Caco-2 (cell line): ENCODE measurements at regions not wholly inside any gene's neighbourhood (a gene's known extent, or its start where the extent isn't known, plus 50 kb on each side); places are given as distances from the start of the nearest gene placed in this dataset.
"Not testable (repeated sequence)": the region's sequence is repeated elsewhere in the genome, so short reads cannot be mapped to it uniquely, and the experiment has no call there.

Source experiments
- BruUV-seq: library from RNA; stranded (reverse); fragments of 400-500 nt; replicated peaks from 2 replicates; lab custom pipeline; 2021; lab: Mats Ljungman, UMichigan
- CTCF ChIA-PET: fragments of 300-600 bp; sonication (Branson Sonifier 250); formaldehyde crosslinking; loops from one replicate; lab custom pipeline; 2022; ENCODE audit warnings: antibody characterized with exemption; lab: Charles Lee
- POLR2A ChIA-PET: fragments of 300-600 bp; sonication (Branson Sonifier 250); formaldehyde crosslinking; loops from one replicate; lab custom pipeline; 2022; ENCODE audit warnings: antibody characterized with exemption; lab: Charles Lee
- DNase-seq, 2 experiments: peaks; one replicate each; pipeline versions ENCODE4 v3.0.0 to v3.0.0-alpha.2; 2020 to 2022
- H3K27me3 ChIP-seq: replicated peaks from 2 replicates; pipeline ENCODE4 v1.6.0; 2011; ENCODE audit warnings: low read length; ENCODE audit not compliant: control insufficient read depth, insufficient read depth
- H3K36me3 ChIP-seq: 2 replicates; pipeline ENCODE4 v1.5.1; 2011; ENCODE audit warnings: low read length; ENCODE audit not compliant: control insufficient read depth, insufficient read depth
- H3K4me1 ChIP-seq: fragments of 250-450 bp; sonication (Bioruptor Pico); 2 replicates; pipeline ENCODE4 v1.5.1; 2020; ENCODE audit warnings: mild to moderate bottlenecking
- H3K4me3 ChIP-seq: 2 replicates; pipeline ENCODE4 v1.5.1; 2011; ENCODE audit warnings: low read depth, mild to moderate bottlenecking, control low read depth, low read length
- H3K9me3 ChIP-seq: fragments of 250-450 bp; sonication (Bioruptor Pico); 2 replicates; pipeline ENCODE4 v1.5.1; 2020; ENCODE audit warnings: mild to moderate bottlenecking, moderate library complexity
- H3K27ac Mint-ChIP-seq: one replicate; pipeline ENCODE4 v1.8.0; 2022; ENCODE audit warnings: mixed read lengths; ENCODE audit not compliant: unreplicated experiment
- H3K27me3 Mint-ChIP-seq: one replicate; pipeline ENCODE4 v1.8.0; 2022; ENCODE audit warnings: mixed read lengths; ENCODE audit not compliant: insufficient read depth, unreplicated experiment
- H3K36me3 Mint-ChIP-seq: one replicate; pipeline ENCODE4 v1.8.0; 2022; ENCODE audit warnings: mild to moderate bottlenecking, mixed read lengths; ENCODE audit not compliant: insufficient read depth, unreplicated experiment
- H3K4me1 Mint-ChIP-seq: one replicate; pipeline ENCODE4 v1.8.0; 2022; ENCODE audit warnings: low read depth, mixed read lengths; ENCODE audit not compliant: unreplicated experiment
- H3K4me3 Mint-ChIP-seq: one replicate; pipeline ENCODE4 v1.8.0; 2022; ENCODE audit warnings: mild to moderate bottlenecking, moderate library complexity, mixed read lengths; ENCODE audit not compliant: unreplicated experiment
- H3K9me3 Mint-ChIP-seq: one replicate; pipeline ENCODE4 v1.8.0; 2022; ENCODE audit warnings: mixed read lengths; ENCODE audit not compliant: unreplicated experiment
- intact Hi-C: fragments of 100-400 bp; cut with micrococcal nuclease; formaldehyde crosslinking; loops from one replicate; pipeline ENCODE4 v1.10.0; 2022; ENCODE audit not compliant: unreplicated experiment
- TF ChIP-seq, protein P1 (sequence below), 2 experiments: fragments of 200-600 bp in 1 of 2; IDR thresholded peaks; 1 replicate in 1 of 2; 2 replicates in 1 of 2; pipeline versions ENCODE4 v1.5.1 to v1.8.0; 2011 to 2022; ENCODE audit warnings: antibody characterized with exemption in 1 of 2, control low read depth in 1 of 2, inconsistent platforms in 1 of 2, low read depth in 1 of 2, low read length in 1 of 2, mild to moderate bottlenecking in 1 of 2, moderate library complexity in 1 of 2; ENCODE audit not compliant: insufficient read depth in 1 of 2, severe bottlenecking in 1 of 2, unreplicated experiment in 1 of 2

DNA sequence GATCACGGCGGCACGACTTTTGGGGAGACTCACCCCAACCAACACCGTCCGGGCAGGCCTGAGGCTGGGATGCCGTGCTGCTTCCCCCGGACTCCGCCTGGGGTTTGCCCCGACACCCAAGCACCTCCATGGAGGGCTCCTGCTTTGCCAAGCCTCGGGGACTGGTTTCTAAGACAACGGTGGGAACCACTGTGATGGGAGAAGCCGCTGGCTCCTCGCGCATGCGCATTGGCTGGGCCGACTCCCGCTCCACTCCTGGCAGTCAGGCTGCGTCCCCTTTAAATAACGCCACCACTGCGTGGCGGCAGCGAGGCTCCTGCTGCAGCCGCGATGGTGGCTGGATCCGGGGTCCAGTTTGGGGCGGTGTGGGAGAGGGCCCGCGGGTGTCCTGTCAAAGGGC is 201.0 kb downstream of the ZNF716 start:
- Mint-ChIP-seq H3K27me3 (no peaks in the 10 kb centered on the region), H3K36me3 (no peaks in the 10 kb centered on the region), H3K4me3 (no peak overlapping the region), H3K27ac (no peak overlapping the region), H3K9me3 (peaks cover 50% of the 10 kb centered on the region), H3K4me1 (no peaks in the 10 kb centered on the region)
- ChIA-PET CTCF (no interaction called here), POLR2A (no interaction called here)
- Histone ChIP-seq H3K9me3 (no peaks in the 10 kb centered on the region), H3K36me3 (no peaks in the 10 kb centered on the region), H3K4me3 (no peak overlapping the region), H3K4me1 (no peaks in the 10 kb centered on the region), H3K27me3 (no peaks in the 10 kb centered on the region)
- DNase-seq = no peak
- intact Hi-C loops = no loop called here
- TF ChIP-seq, protein P1, sequence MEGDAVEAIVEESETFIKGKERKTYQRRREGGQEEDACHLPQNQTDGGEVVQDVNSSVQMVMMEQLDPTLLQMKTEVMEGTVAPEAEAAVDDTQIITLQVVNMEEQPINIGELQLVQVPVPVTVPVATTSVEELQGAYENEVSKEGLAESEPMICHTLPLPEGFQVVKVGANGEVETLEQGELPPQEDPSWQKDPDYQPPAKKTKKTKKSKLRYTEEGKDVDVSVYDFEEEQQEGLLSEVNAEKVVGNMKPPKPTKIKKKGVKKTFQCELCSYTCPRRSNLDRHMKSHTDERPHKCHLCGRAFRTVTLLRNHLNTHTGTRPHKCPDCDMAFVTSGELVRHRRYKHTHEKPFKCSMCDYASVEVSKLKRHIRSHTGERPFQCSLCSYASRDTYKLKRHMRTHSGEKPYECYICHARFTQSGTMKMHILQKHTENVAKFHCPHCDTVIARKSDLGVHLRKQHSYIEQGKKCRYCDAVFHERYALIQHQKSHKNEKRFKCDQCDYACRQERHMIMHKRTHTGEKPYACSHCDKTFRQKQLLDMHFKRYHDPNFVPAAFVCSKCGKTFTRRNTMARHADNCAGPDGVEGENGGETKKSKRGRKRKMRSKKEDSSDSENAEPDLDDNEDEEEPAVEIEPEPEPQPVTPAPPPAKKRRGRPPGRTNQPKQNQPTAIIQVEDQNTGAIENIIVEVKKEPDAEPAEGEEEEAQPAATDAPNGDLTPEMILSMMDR (IDR thresholded peaks at IDR 0.05; ENCODE audit: insufficient read depth in 1 of 2, low read depth in 1 of 2, low read length in 1 of 2, severe bottlenecking in 1 of 2, unreplicated experiment in 1 of 2) = no peak
- BruUV-seq = no TSS peak

DNA sequence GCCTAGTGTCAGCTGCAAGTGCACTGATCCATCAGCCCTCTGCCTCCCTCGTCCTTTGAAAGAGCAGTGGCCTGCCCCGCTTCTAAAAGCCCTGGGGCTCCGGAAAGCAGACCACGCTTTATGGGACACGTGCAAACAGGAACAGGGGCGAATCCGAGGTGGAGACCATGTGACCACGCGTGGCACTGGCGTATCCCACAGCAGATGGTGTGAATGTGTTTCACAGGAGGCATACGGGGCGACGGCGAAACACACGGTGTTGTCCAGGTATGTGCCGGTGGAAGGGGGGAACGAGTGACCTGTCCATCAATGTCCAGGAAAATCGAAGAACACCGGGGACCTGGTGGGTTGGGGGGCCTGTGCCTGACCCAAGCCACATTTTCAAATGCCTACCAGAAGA is 201.6 kb downstream of the ZNF716 start:
- H3K4me1 ChIP-seq, H3K36me3 ChIP-seq, H3K4me3 Mint-ChIP-seq, H3K27ac Mint-ChIP-seq, POLR2A ChIA-PET, intact Hi-C loops, H3K4me1 Mint-ChIP-seq, H3K4me3 ChIP-seq, BruUV-seq, DNase-seq, H3K36me3 Mint-ChIP-seq, CTCF ChIA-PET, H3K27me3 Mint-ChIP-seq, H3K9me3 ChIP-seq, H3K27me3 ChIP-seq: not testable (repeated sequence)
- peaks cover 46% of the 10 kb centered on the region for H3K9me3 Mint-ChIP-seq

- no peak overlapping the region for H3K4me3 ChIP-seq
- Mint-ChIP-seq H3K4me1 (no peaks in the 10 kb centered on the region), H3K27ac (no peak overlapping the region), H3K9me3 (peaks cover 61% of the 10 kb centered on the region), H3K27me3 (no peaks in the 10 kb centered on the region), H3K4me3 (no peak overlapping the region), H3K36me3 (no peaks in the 10 kb centered on the region)
- no peaks in the 10 kb centered on the region; the same call in 1 of the 2 replicates for H3K9me3 ChIP-seq
- no peak for DNase-seq
- no TSS peak for BruUV-seq
- no peaks in the 10 kb centered on the region for H3K36me3 ChIP-seq
- TF ChIP-seq, protein P1 (IDR thresholded peaks at IDR 0.05; ENCODE audit: insufficient read depth in 1 of 2, low read depth in 1 of 2, low read length in 1 of 2, severe bottlenecking in 1 of 2, unreplicated experiment in 1 of 2) = no peak
- ChIA-PET POLR2A (no interaction called here), CTCF (no interaction called here)
- H3K27me3 ChIP-seq = no peaks in the 10 kb centered on the region
- intact Hi-C loops = no loop called here
- no peaks in the 10 kb centered on the region for H3K4me1 ChIP-seq
Measured at GRCh38 chr7:57653262-57653830, 203.4 kb downstream of the ZNF716 start.

GRCh38 chr7:57655156-57655871 is 205.3 kb downstream of the ZNF716 start:
- not testable (repeated sequence) for H3K4me1 Mint-ChIP-seq, H3K9me3 ChIP-seq

GRCh38 chr7:57659226-57659625 is 209.2 kb downstream of the ZNF716 start:
- H3K27ac Mint-ChIP-seq, H3K36me3 ChIP-seq, H3K27me3 ChIP-seq, H3K9me3 ChIP-seq, H3K36me3 Mint-ChIP-seq, POLR2A ChIA-PET, CTCF ChIA-PET, intact Hi-C loops, H3K4me1 ChIP-seq, H3K4me3 ChIP-seq, H3K4me1 Mint-ChIP-seq, BruUV-seq, H3K4me3 Mint-ChIP-seq, DNase-seq, H3K27me3 Mint-ChIP-seq: not testable (repeated sequence)
- H3K9me3 Mint-ChIP-seq = peaks cover 41% of the 10 kb centered on the region

More at GRCh38 chr7:57655156-57655871, 205.3 kb downstream of the ZNF716 start:
- H3K4me1 ChIP-seq, H3K27ac Mint-ChIP-seq, intact Hi-C loops, H3K27me3 ChIP-seq, H3K36me3 Mint-ChIP-seq, BruUV-seq, H3K36me3 ChIP-seq, H3K4me3 Mint-ChIP-seq, H3K4me3 ChIP-seq, CTCF ChIA-PET, H3K27me3 Mint-ChIP-seq, POLR2A ChIA-PET, DNase-seq: not testable (repeated sequence)
- peaks cover 65% of the 10 kb centered on the region for H3K9me3 Mint-ChIP-seq
